Naive thymus-derived CD4-positive, alpha-beta T cell (primary cell): ENCODE measurements at regions not wholly inside any gene's neighbourhood (a gene's known extent, or its start where the extent isn't known, plus 50 kb on each side); places are given as distances from the start of the nearest gene placed in this dataset.

ENCODE experiments used
- ATAC-seq: fragments of 150-1000 bp; cut with Tn5 transposase; 2 replicates; pipeline ENCODE4 v1.10.0; 2021; ENCODE audit warnings: mild to moderate bottlenecking, moderate library complexity
- CTCF ChIA-PET: fragments of 350-600 bp; sonication (Branson Sonifier 250); formaldehyde crosslinking; loops from one replicate; lab custom pipeline; 2021; ENCODE audit warnings: antibody characterized with exemption; lab: Charles Lee
- POLR2A ChIA-PET: fragments of 350-600 bp; sonication (Branson Sonifier 250); formaldehyde crosslinking; loops from one replicate; lab custom pipeline; 2021; ENCODE audit warnings: antibody characterized with exemption, inconsistent platforms; lab: Charles Lee
- DNase-seq, 9 donors: peaks; one replicate each; pipeline versions ENCODE4 v3.0.0 to v3.0.0-alpha.2; 2020 to 2022; ENCODE audit warnings: mixed read lengths in 1 of 9
- H3K27ac ChIP-seq: one replicate; pipeline ENCODE4 v1.7.0; 2013; ENCODE audit warnings: mild to moderate bottlenecking, low read depth, low read length, moderate library complexity
- H3K27me3 ChIP-seq, 2 donors: one replicate each; pipeline ENCODE4 v1.7.0; 2013; ENCODE audit warnings: low read length in 2 of 2, mild to moderate bottlenecking in 2 of 2, moderate library complexity in 2 of 2; ENCODE audit not compliant: control insufficient read depth in 2 of 2, insufficient read depth in 2 of 2
- H3K36me3 ChIP-seq, 3 experiments: 1 replicate in 2 of 3; 2 replicates in 1 of 3; pipeline ENCODE4 v1.7.0; 2013; ENCODE audit warnings: low read length in 3 of 3, mild to moderate bottlenecking in 3 of 3, moderate library complexity in 1 of 3; ENCODE audit not compliant: insufficient read depth in 3 of 3, control insufficient read depth in 2 of 3
- H3K4me1 ChIP-seq, 2 donors: one replicate each; pipeline ENCODE4 v1.7.0; 2013; ENCODE audit warnings: low read length in 2 of 2, mild to moderate bottlenecking in 2 of 2, moderate library complexity in 1 of 2; ENCODE audit not compliant: control insufficient read depth in 2 of 2, insufficient read depth in 2 of 2
- H3K4me3 ChIP-seq: 2 replicates; pipeline ENCODE4 v1.7.0; 2013; ENCODE audit warnings: mild to moderate bottlenecking, low read length
- H3K9me3 ChIP-seq, 3 experiments: 1 replicate in 2 of 3; 2 replicates in 1 of 3; pipeline ENCODE4 v1.7.0; 2013; ENCODE audit warnings: low read length in 3 of 3; ENCODE audit not compliant: control insufficient read depth in 2 of 3
- H3K27ac Mint-ChIP-seq, 9 donors: one replicate each; pipeline ENCODE4 v1.8.0; 2020 to 2022; ENCODE audit warnings: mixed read lengths in 9 of 9, mild to moderate bottlenecking in 8 of 9, moderate library complexity in 5 of 9, inconsistent platforms in 2 of 9
- H3K27me3 Mint-ChIP-seq, 5 donors: one replicate each; pipeline ENCODE4 v1.8.0; 2021 to 2022; ENCODE audit warnings: mixed read lengths in 5 of 5, mild to moderate bottlenecking in 1 of 5
- H3K36me3 Mint-ChIP-seq, 5 donors: one replicate each; pipeline ENCODE4 v1.8.0; 2020 to 2022; ENCODE audit warnings: mixed read lengths in 5 of 5, mild to moderate bottlenecking in 3 of 5, inconsistent platforms in 1 of 5
- H3K4me1 Mint-ChIP-seq, 7 donors: one replicate each; pipeline ENCODE4 v1.8.0; 2020 to 2022; ENCODE audit warnings: mixed read lengths in 7 of 7, mild to moderate bottlenecking in 3 of 7, inconsistent platforms in 1 of 7
- H3K4me3 Mint-ChIP-seq, 10 donors: one replicate each; pipeline ENCODE4 v1.8.0; 2020 to 2022; ENCODE audit warnings: mild to moderate bottlenecking in 10 of 10, mixed read lengths in 10 of 10, moderate library complexity in 6 of 10, inconsistent platforms in 2 of 10
- H3K9me3 Mint-ChIP-seq, 11 donors: one replicate each; pipeline ENCODE4 v1.8.0; 2020 to 2022; ENCODE audit warnings: mixed read lengths in 11 of 11, mild to moderate bottlenecking in 4 of 11, inconsistent platforms in 1 of 11, moderate library complexity in 1 of 11
- intact Hi-C, 2 donors: fragments of 100-400 bp; cut with micrococcal nuclease; formaldehyde crosslinking; loops; one replicate each; pipeline ENCODE4 v1.15.1; 2023

DNA sequence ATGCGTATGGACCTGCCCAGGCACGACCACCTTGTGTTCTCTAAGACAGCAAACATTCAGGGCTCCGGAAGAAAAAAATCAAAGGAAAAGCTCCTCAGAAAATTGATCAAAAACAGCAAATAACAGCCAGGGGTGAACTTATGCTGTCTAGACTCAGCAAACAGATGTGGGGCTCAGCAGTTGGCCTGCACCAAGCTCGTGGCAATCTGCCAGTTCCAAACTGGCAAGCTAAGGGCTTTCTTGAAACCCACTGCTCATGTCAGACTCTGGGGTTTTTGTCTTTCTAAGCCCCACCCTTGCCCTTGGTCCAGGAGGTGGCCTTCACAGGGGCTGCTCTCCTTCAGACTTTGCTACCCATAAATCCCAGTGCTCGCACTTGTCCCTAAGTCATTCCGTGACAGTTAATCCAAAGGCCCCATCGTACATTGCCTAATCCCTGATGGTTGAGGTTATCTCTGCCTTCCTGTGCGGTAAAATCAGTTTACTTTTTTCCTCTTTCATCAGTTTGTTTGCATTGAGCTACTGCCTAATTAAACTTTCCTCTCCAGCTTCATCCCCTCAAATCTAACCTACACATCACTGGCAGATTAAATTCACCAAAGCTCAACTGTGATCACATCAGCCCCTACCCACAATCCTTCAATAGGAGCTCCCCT is 408.0 kb downstream of the LRATD1 start:
- H3K27me3 ChIP-seq = no peaks in the 10 kb centered on the region
- no peak overlapping the region for H3K27ac Mint-ChIP-seq
- ATAC-seq (no peak), DNase-seq (no peak)
- no peaks in the 10 kb centered on the region for H3K4me1 ChIP-seq
- H3K27ac ChIP-seq = no peak overlapping the region
- no peaks in the 10 kb centered on the region for H3K36me3 ChIP-seq
- peaks cover 0 to 1% (median 0%) of the 10 kb centered on the region in 11 donors for H3K9me3 Mint-ChIP-seq
- ChIA-PET POLR2A (no interaction called here), CTCF (no interaction called here)
- no peak overlapping the region for H3K4me3 Mint-ChIP-seq
- peaks cover 0 to 3% (median 0%) of the 10 kb centered on the region in 7 donors for H3K4me1 Mint-ChIP-seq
- intact Hi-C loops = no loop called here
- H3K9me3 ChIP-seq = no peaks in the 10 kb centered on the region
- H3K27me3 Mint-ChIP-seq = peaks cover 0 to 13% (median 8%) of the 10 kb centered on the region in 5 donors
- no peak overlapping the region for H3K4me3 ChIP-seq
- H3K36me3 Mint-ChIP-seq = no peaks in the 10 kb centered on the region

DNA sequence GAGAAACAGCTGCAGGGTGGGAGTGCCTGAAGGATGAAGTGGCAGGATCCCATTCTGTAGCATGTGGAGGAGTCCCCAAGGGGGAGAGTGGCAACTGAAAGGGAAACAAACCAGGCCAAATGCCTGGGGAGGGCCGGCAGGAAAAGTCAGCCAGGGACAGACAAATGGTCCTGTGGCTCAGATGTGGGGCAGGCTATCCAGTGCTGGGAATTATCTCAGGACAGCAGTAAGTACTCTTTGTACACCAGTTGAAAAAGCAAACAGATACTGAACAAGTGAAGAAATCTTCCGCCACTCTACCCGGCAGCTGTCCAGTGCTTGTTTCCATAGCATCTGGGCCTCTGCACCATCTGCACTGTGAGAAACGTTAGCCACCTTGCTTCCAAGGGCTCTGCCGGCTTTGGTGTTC is 408.9 kb downstream of the LRATD1 start:
- POLR2A ChIA-PET = no interaction called here
- Histone ChIP-seq H3K4me1 (no peaks in the 10 kb centered on the region), H3K27me3 (no peaks in the 10 kb centered on the region), H3K4me3 (no peak overlapping the region), H3K36me3 (no peaks in the 10 kb centered on the region), H3K9me3 (no peaks in the 10 kb centered on the region), H3K27ac (no peak overlapping the region)
- CTCF ChIA-PET = no interaction called here
- Mint-ChIP-seq H3K9me3 (no peaks in the 10 kb centered on the region), H3K27me3 (peaks cover 0 to 13% (median 8%) of the 10 kb centered on the region in 5 donors), H3K27ac (no peak overlapping the region), H3K36me3 (no peaks in the 10 kb centered on the region), H3K4me1 (peaks cover 0 to 3% (median 0%) of the 10 kb centered on the region in 7 donors), H3K4me3 (no peak overlapping the region)
- ATAC-seq (no peak), DNase-seq (no peak)
- intact Hi-C loops = no loop called here

DNA sequence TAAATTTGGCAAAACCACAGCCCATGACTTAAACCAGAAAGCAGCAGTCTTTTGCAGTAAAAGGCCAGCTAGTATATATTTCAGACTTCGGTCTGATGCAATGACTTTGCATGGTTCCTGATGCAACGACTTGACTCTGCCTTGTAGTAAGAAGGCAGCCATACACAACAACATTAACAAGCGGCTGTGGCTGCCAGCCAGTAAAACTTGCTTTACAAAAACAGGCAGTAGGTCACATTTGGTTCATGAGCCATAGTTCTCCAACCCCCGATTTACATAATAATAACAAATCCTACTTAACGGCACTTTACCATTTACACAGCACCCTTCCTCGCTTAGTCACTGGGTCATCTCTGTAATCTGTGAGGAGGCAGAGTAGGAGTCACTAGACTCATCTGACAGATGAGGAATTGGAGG is 410.3 kb downstream of the LRATD1 start:
- POLR2A ChIA-PET = no interaction called here
- Mint-ChIP-seq H3K27ac (no peak overlapping the region), H3K4me1 (peaks cover 0 to 3% (median 0%) of the 10 kb centered on the region in 7 donors), H3K9me3 (no peaks in the 10 kb centered on the region), H3K4me3 (no peak overlapping the region), H3K36me3 (no peaks in the 10 kb centered on the region), H3K27me3 (peaks cover 0 to 13% (median 8%) of the 10 kb centered on the region in 5 donors)
- intact Hi-C loops = no loop called here
- DNase-seq (no peak), ATAC-seq (no peak)
- no peaks in the 10 kb centered on the region for H3K36me3 ChIP-seq
- H3K4me3 ChIP-seq = no peak overlapping the region
- no peaks in the 10 kb centered on the region for H3K4me1 ChIP-seq
- H3K27me3 ChIP-seq = no peaks in the 10 kb centered on the region
- H3K9me3 ChIP-seq = no peaks in the 10 kb centered on the region
- no peak overlapping the region for H3K27ac ChIP-seq
- CTCF ChIA-PET = no interaction called here

DNA sequence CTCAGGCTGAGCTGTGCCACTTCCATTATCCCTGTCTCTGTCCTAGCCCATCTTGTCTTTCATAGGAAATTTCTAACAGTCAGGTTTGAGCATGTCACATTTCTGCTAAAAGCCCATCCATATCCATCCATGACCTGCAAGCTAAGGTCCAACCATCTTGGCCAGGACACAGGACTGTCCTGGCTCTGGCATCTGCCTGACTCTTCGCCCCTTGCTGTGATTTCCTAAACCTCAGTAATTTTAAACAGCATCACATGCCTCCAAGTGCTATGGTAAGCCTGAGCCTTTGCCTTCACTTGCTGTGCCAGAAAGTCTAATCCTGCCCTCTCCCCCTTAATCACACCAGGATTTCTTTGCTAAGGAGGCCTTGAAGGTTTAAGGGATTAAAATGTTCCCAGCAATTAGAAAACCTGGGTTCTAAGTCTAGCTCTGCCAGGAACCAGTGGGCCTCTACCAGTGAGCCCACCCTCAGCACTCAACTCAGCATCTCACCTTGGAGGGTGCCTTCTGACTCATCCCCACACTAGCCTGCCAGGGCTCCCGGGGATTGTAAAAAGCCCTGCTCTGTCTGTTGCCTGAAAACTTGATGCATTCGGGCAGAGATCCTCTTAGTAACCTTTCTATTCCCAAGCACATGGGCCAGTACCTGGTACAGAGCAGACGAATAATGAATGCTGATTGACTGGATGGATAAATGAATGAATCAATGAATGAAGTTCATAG is 411.0 kb downstream of the LRATD1 start:
- peaks cover 0 to 3% (median 0%) of the 10 kb centered on the region in 7 donors for H3K4me1 Mint-ChIP-seq
- intact Hi-C loops = no loop called here
- H3K27ac Mint-ChIP-seq = no peak overlapping the region
- POLR2A ChIA-PET = no interaction called here
- no peaks in the 10 kb centered on the region for H3K9me3 Mint-ChIP-seq
- no peak for ATAC-seq
- Histone ChIP-seq H3K27me3 (no peaks in the 10 kb centered on the region), H3K9me3 (no peaks in the 10 kb centered on the region), H3K27ac (no peak overlapping the region), H3K4me3 (no peak overlapping the region), H3K36me3 (no peaks in the 10 kb centered on the region), H3K4me1 (no peaks in the 10 kb centered on the region)
- peaks cover 0 to 13% (median 8%) of the 10 kb centered on the region in 5 donors for H3K27me3 Mint-ChIP-seq
- CTCF ChIA-PET = no interaction called here
- H3K36me3 Mint-ChIP-seq = no peaks in the 10 kb centered on the region
- no peak overlapping the region for H3K4me3 Mint-ChIP-seq
- no peak for DNase-seq

DNA sequence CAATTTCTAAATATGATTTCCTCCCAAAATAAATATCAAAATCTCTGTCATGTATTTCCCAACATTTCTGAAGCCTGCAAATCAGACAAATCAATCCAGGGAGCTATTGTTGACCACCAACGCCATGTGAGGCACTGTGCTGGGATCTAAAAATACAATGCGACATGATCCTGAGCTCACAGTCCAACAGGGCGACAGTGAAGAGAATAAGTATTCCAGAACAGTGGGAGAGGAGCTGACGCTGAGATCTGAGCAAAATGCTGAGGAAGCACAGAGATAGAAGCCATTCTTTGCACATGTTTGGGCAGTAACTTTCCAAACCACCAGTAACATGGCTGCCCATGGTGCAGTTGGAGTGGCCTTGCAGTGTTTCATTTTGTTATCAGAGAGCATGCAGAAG is 412.5 kb downstream of the LRATD1 start:
- no peak overlapping the region for H3K4me3 Mint-ChIP-seq
- no peaks in the 10 kb centered on the region for H3K9me3 Mint-ChIP-seq
- H3K4me1 Mint-ChIP-seq = no peaks in the 10 kb centered on the region
- Histone ChIP-seq H3K4me3 (no peak overlapping the region), H3K27me3 (no peaks in the 10 kb centered on the region), H3K9me3 (no peaks in the 10 kb centered on the region), H3K27ac (no peak overlapping the region), H3K36me3 (no peaks in the 10 kb centered on the region), H3K4me1 (no peaks in the 10 kb centered on the region)
- DNase-seq = no peak
- CTCF ChIA-PET = no interaction called here
- intact Hi-C loops = no loop called here
- no peaks in the 10 kb centered on the region for H3K36me3 Mint-ChIP-seq
- H3K27me3 Mint-ChIP-seq = peaks cover 0 to 13% (median 8%) of the 10 kb centered on the region in 5 donors
- ATAC-seq = no peak
- POLR2A ChIA-PET = no interaction called here
- H3K27ac Mint-ChIP-seq = no peak overlapping the region

DNA sequence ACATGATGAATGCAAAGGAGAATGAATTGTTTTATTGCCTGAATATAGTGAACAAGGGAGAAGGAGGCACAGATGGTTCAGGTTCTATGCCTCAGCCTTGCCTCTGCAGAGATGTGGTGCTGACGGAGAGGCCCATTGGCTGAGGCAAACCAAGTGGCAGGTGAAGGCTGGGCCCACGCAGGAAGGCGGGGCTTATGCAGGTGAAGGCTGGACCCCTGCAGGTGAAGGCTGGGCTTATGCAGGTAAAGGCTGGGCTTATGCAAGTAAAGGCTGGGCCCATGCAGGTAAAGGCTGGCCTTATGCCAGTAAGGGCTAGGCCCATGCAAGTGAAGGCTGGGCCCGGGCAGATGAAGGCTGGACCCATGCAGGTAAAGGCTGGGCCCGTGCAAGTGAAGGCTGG is 414.7 kb downstream of the LRATD1 start:
- no peaks in the 10 kb centered on the region for H3K4me1 Mint-ChIP-seq
- no peak overlapping the region for H3K27ac Mint-ChIP-seq
- no peaks in the 10 kb centered on the region for H3K36me3 Mint-ChIP-seq
- H3K4me3 ChIP-seq = no peak overlapping the region
- DNase-seq = no peak
- H3K9me3 ChIP-seq = no peaks in the 10 kb centered on the region
- H3K27me3 Mint-ChIP-seq = peaks cover 0 to 15% (median 5%) of the 10 kb centered on the region in 5 donors
- intact Hi-C loops = no loop called here
- no peaks in the 10 kb centered on the region for H3K27me3 ChIP-seq
- no peaks in the 10 kb centered on the region for H3K9me3 Mint-ChIP-seq
- no peak overlapping the region for H3K27ac ChIP-seq
- no peaks in the 10 kb centered on the region for H3K4me1 ChIP-seq
- CTCF ChIA-PET = no interaction called here
- no peak overlapping the region for H3K4me3 Mint-ChIP-seq
- no peaks in the 10 kb centered on the region for H3K36me3 ChIP-seq
- POLR2A ChIA-PET = no interaction called here
- no peak for ATAC-seq

DNA sequence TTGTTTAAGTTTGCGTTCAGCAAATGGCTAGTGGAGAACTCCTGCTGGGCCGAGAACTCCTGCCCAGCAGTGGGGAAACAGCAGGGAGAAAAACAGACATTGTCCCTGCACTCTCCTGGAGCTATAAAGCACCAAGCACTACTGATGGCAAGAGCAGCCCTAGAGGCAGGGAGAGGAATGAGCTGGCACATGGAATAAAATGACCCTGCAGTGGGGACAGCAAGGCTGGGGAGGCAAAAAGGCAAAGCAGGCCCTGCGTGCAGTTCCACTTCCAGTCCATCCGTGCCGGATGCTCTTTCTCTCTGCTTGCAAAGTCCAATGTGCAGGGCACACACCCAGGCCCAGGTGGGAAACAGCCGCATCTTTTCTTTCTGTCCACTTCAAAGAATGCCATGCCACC is 415.5 kb downstream of the LRATD1 start:
- H3K4me3 ChIP-seq = no peak overlapping the region
- no peaks in the 10 kb centered on the region for H3K4me1 ChIP-seq
- Mint-ChIP-seq H3K4me1 (no peaks in the 10 kb centered on the region), H3K27me3 (peaks cover 0 to 14% (median 6%) of the 10 kb centered on the region in 5 donors), H3K4me3 (no peak overlapping the region), H3K9me3 (no peaks in the 10 kb centered on the region), H3K27ac (no peak overlapping the region), H3K36me3 (no peaks in the 10 kb centered on the region)
- no peaks in the 10 kb centered on the region for H3K9me3 ChIP-seq
- CTCF ChIA-PET = no interaction called here
- POLR2A ChIA-PET = no interaction called here
- DNase-seq = no peak
- no peak overlapping the region for H3K27ac ChIP-seq
- H3K36me3 ChIP-seq = no peaks in the 10 kb centered on the region
- intact Hi-C loops = no loop called here
- H3K27me3 ChIP-seq = no peaks in the 10 kb centered on the region
- ATAC-seq = no peak
